GM23338 (cell line): ENCODE measurements at regions not wholly inside any gene's neighbourhood (a gene's known extent, or its start where the extent isn't known, plus 50 kb on each side); places are given as distances from the start of the nearest gene placed in this dataset.

Source experiments
- ATAC-seq: fragments of 200-7000 bp; cut with Tn5 transposase; 3 replicates; pipeline ENCODE4 v1.9.1; 2020
- DNase-seq: peaks from one replicate; pipeline ENCODE4 v3.0.0-alpha.2; 2015; ENCODE audit warnings: low spot score
- H2AFZ ChIP-seq: fragments of 200-600 bp; sonication (generic); 2 replicates; pipeline ENCODE4 v1.8.0; 2016; ENCODE audit warnings: antibody characterized with exemption, mild to moderate bottlenecking, moderate library complexity
- H3F3A ChIP-seq: fragments of 200-600 bp; sonication (generic); replicated peaks from 2 replicates; pipeline ENCODE4 v1.8.0; 2017; ENCODE audit warnings: antibody characterized with exemption, mixed run types, low read depth
- H3K27ac ChIP-seq: fragments of 200-600 bp; sonication (generic); 2 replicates; pipeline ENCODE4 v1.6.1; 2016; ENCODE audit warnings: low read depth
- H3K27me3 ChIP-seq: fragments of 200-600 bp; sonication (generic); 2 replicates; pipeline ENCODE4 v1.8.0; 2016; ENCODE audit warnings: mild to moderate bottlenecking, mixed run types, moderate library complexity; ENCODE audit not compliant: insufficient read depth
- H3K36me3 ChIP-seq: fragments of 200-600 bp; sonication (generic); 2 replicates; pipeline ENCODE4 v1.8.0; 2016; ENCODE audit warnings: mild to moderate bottlenecking; ENCODE audit not compliant: insufficient read depth
- H3K4me1 ChIP-seq: fragments of 200-600 bp; sonication (generic); 2 replicates; pipeline ENCODE4 v1.8.0; 2016; ENCODE audit warnings: mild to moderate bottlenecking, moderate library complexity; ENCODE audit not compliant: insufficient read depth
- H3K4me2 ChIP-seq: fragments of 200-600 bp; sonication (generic); 2 replicates; pipeline ENCODE4 v1.7.1; 2017; ENCODE audit warnings: mixed run types
- H3K4me3 ChIP-seq: fragments of 200-600 bp; sonication (generic); 2 replicates; pipeline ENCODE4 v1.6.1; 2016; ENCODE audit warnings: mixed run types
- H3K79me2 ChIP-seq: fragments of 200-600 bp; sonication (generic); replicated peaks from 2 replicates; pipeline ENCODE4 v1.8.0; 2017; ENCODE audit warnings: mild to moderate bottlenecking; ENCODE audit not compliant: insufficient read depth
- H3K9me2 ChIP-seq: fragments of 200-600 bp; sonication (generic); 2 replicates; pipeline ENCODE4 v1.8.0; 2017; ENCODE audit not compliant: insufficient read depth
- H4K20me1 ChIP-seq: fragments of 200-600 bp; sonication (generic); replicated peaks from 2 replicates; pipeline ENCODE4 v1.8.0; 2017; ENCODE audit warnings: mild to moderate bottlenecking; ENCODE audit not compliant: insufficient read depth
- H3K27ac Mint-ChIP-seq: 2 replicates; pipeline ENCODE4 v1.8.0; 2020; ENCODE audit warnings: inconsistent platforms, mild to moderate bottlenecking, moderate library complexity, mixed read lengths
- H3K27me3 Mint-ChIP-seq: 3 replicates; pipeline ENCODE4 v1.8.0; 2022; ENCODE audit warnings: low read depth, mild to moderate bottlenecking, moderate library complexity, mixed read lengths, inconsistent platforms; ENCODE audit not compliant: insufficient read depth, poor library complexity
- H3K36me3 Mint-ChIP-seq: 3 replicates; pipeline ENCODE4 v1.8.0; 2021; ENCODE audit warnings: low read depth, mild to moderate bottlenecking, inconsistent platforms, moderate library complexity, mixed read lengths
- H3K4me1 Mint-ChIP-seq: 3 replicates; pipeline ENCODE4 v1.8.0; 2020; ENCODE audit warnings: mild to moderate bottlenecking, inconsistent platforms, mixed read lengths
- H3K4me3 Mint-ChIP-seq: 3 replicates; pipeline ENCODE4 v1.8.0; 2021; ENCODE audit warnings: moderate library complexity, mild to moderate bottlenecking, inconsistent platforms, mixed read lengths
- H3K9me3 Mint-ChIP-seq: 3 replicates; pipeline ENCODE4 v1.8.0; 2020; ENCODE audit warnings: moderate library complexity, mild to moderate bottlenecking, inconsistent platforms, mixed read lengths
- EZH2 ChIP-seq: fragments of 200-600 bp; sonication (generic); IDR thresholded peaks from one replicate; pipeline ENCODE4 v1.8.0; 2017; ENCODE audit warnings: antibody characterized with exemption, mild to moderate bottlenecking, low read depth; ENCODE audit not compliant: unreplicated experiment
- JUNB ChIP-seq: IDR thresholded peaks from one replicate; pipeline ENCODE4 v1.6.1; 2016; ENCODE audit warnings: antibody characterized with exemption; ENCODE audit not compliant: unreplicated experiment
- STAT1 ChIP-seq: IDR thresholded peaks from one replicate; pipeline ENCODE4 v1.6.1; 2016; ENCODE audit warnings: antibody characterized with exemption; ENCODE audit not compliant: unreplicated experiment
- ZNF114 ChIP-seq: fragments of 250-450 bp; sonication (Bioruptor Pico); IDR thresholded peaks from 2 replicates; pipeline ENCODE4 v1.5.0; 2020; ENCODE audit warnings: mild to moderate bottlenecking, moderate library complexity
- TF ChIP-seq, protein P1 (sequence below): IDR thresholded peaks from 2 replicates; pipeline ENCODE4 v1.6.1; 2016; ENCODE audit warnings: antibody characterized with exemption
- TF ChIP-seq, protein P2 (sequence below), 2 experiments: fragments of 200-600 bp in 1 of 2; sonication (generic) in 1 of 2; conservative IDR thresholded peaks; 2 replicates each; pipeline versions ENCODE4 v1.5.1 to v1.6.1; 2016 to 2017; ENCODE audit warnings: antibody characterized with exemption in 2 of 2, low read depth in 2 of 2, mild to moderate bottlenecking in 2 of 2, moderate library complexity in 1 of 2
- TF ChIP-seq, protein P3 (sequence below): fragments of 250-450 bp; sonication (Bioruptor Pico); IDR thresholded peaks from 2 replicates; pipeline ENCODE4 v1.5.0; 2020; ENCODE audit warnings: mild to moderate bottlenecking, moderate library complexity

DNA sequence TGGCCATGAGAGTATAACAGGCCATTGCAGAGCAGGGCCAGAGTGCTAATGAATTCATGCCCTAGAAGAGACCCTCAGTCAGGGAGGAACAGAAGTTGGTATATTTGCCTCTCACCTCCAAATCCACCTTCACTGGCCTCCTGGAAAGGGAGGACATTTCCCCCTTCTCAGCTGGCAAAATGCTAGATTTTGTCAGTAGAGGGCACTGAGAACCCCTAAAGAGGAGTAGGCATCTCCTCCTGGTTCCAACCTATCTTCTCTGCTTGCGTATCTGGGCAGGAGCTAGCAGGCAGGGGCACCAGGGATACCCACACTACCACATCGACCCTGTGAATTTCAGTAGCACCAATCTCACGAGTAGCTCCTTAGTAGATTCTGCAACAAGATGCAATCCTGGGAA lies 79.8 kb upstream of the GHITM start:
- Histone ChIP-seq H3K4me1 (0 out of 2 replicates have a peak, but pooled peaks cover 6% of the 10 kb centered on the region), H3F3A (no peaks in the 10 kb centered on the region), H3K79me2 (no peaks in the 10 kb centered on the region), H3K4me2 (no peak overlapping the region), H3K9me2 (no peaks in the 10 kb centered on the region), H2AFZ (no peak overlapping the region), H3K27ac (no peak overlapping the region), H3K36me3 (no peaks in the 10 kb centered on the region), H3K4me3 (no peak overlapping the region), H4K20me1 (no peaks in the 10 kb centered on the region), H3K27me3 (no peaks in the 10 kb centered on the region)
- Mint-ChIP-seq H3K27ac (no peak overlapping the region), H3K36me3 (no peaks in the 10 kb centered on the region), H3K9me3 (no peaks in the 10 kb centered on the region; the same call in 2 of the 3 replicates), H3K4me3 (no peak overlapping the region), H3K27me3 (peaks cover 2% of the 10 kb centered on the region), H3K4me1 (peaks cover 6% of the 10 kb centered on the region; the same call in 2 of the 3 replicates)
- TF ChIP-seq, protein P1, sequence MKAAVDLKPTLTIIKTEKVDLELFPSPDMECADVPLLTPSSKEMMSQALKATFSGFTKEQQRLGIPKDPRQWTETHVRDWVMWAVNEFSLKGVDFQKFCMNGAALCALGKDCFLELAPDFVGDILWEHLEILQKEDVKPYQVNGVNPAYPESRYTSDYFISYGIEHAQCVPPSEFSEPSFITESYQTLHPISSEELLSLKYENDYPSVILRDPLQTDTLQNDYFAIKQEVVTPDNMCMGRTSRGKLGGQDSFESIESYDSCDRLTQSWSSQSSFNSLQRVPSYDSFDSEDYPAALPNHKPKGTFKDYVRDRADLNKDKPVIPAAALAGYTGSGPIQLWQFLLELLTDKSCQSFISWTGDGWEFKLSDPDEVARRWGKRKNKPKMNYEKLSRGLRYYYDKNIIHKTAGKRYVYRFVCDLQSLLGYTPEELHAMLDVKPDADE, result no peak
- TF ChIP-seq, protein P2, sequence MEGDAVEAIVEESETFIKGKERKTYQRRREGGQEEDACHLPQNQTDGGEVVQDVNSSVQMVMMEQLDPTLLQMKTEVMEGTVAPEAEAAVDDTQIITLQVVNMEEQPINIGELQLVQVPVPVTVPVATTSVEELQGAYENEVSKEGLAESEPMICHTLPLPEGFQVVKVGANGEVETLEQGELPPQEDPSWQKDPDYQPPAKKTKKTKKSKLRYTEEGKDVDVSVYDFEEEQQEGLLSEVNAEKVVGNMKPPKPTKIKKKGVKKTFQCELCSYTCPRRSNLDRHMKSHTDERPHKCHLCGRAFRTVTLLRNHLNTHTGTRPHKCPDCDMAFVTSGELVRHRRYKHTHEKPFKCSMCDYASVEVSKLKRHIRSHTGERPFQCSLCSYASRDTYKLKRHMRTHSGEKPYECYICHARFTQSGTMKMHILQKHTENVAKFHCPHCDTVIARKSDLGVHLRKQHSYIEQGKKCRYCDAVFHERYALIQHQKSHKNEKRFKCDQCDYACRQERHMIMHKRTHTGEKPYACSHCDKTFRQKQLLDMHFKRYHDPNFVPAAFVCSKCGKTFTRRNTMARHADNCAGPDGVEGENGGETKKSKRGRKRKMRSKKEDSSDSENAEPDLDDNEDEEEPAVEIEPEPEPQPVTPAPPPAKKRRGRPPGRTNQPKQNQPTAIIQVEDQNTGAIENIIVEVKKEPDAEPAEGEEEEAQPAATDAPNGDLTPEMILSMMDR (conservative IDR thresholded peaks at IDR 0.05; ENCODE audit: low read depth in 2 of 2), result peak; percentile 15 to 51; a peak in 2 of 4 replicates
- ATAC-seq (0 out of 3 replicates have a peak, but pooled peaks have one; percentile 26), DNase-seq (peak; percentile 19)

DNA sequence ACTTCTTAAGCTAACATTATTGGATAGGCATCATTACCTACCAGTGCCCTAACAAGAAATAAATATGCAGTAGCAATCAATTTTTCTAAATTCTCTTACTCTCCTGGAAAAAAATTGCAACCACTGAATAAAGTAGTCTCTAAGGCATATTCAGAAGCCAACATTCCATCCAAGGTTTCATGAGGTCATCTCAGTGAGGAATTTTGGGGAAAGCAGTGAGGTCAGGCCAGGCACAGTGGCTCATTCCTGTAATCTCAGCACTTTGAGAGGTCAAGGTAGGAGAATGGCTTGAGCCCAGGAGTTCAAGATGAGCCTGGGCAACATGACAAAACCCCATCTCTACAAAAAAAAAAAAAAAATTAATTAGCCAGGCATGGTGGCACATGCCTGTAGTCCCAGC lies 75.9 kb upstream of the GHITM start:
- ATAC-seq, result no peak
- H3K4me1 ChIP-seq, result 0 out of 2 replicates have a peak, but pooled peaks cover 5% of the 10 kb centered on the region
- no peaks in the 10 kb centered on the region for H4K20me1 ChIP-seq
- no peaks in the 10 kb centered on the region for H3K36me3 Mint-ChIP-seq
- H3K79me2 ChIP-seq, result no peaks in the 10 kb centered on the region
- no peak overlapping the region for H2AFZ ChIP-seq
- no peak overlapping the region for H3K4me3 Mint-ChIP-seq
- peaks cover 3% of the 10 kb centered on the region; the same call in 2 of the 3 replicates for H3K4me1 Mint-ChIP-seq
- H3K27ac ChIP-seq, result no peak overlapping the region
- H3K4me3 ChIP-seq, result no peak overlapping the region
- no peak for DNase-seq
- H3K4me2 ChIP-seq, result no peak overlapping the region
- H3K9me3 Mint-ChIP-seq, result no peaks in the 10 kb centered on the region
- TF ChIP-seq EZH2 (no peak), JUNB (no peak), ZNF114 (CRISPR knock-in tag) (no peak), STAT1 (no peak)
- TF ChIP-seq, protein P3, sequence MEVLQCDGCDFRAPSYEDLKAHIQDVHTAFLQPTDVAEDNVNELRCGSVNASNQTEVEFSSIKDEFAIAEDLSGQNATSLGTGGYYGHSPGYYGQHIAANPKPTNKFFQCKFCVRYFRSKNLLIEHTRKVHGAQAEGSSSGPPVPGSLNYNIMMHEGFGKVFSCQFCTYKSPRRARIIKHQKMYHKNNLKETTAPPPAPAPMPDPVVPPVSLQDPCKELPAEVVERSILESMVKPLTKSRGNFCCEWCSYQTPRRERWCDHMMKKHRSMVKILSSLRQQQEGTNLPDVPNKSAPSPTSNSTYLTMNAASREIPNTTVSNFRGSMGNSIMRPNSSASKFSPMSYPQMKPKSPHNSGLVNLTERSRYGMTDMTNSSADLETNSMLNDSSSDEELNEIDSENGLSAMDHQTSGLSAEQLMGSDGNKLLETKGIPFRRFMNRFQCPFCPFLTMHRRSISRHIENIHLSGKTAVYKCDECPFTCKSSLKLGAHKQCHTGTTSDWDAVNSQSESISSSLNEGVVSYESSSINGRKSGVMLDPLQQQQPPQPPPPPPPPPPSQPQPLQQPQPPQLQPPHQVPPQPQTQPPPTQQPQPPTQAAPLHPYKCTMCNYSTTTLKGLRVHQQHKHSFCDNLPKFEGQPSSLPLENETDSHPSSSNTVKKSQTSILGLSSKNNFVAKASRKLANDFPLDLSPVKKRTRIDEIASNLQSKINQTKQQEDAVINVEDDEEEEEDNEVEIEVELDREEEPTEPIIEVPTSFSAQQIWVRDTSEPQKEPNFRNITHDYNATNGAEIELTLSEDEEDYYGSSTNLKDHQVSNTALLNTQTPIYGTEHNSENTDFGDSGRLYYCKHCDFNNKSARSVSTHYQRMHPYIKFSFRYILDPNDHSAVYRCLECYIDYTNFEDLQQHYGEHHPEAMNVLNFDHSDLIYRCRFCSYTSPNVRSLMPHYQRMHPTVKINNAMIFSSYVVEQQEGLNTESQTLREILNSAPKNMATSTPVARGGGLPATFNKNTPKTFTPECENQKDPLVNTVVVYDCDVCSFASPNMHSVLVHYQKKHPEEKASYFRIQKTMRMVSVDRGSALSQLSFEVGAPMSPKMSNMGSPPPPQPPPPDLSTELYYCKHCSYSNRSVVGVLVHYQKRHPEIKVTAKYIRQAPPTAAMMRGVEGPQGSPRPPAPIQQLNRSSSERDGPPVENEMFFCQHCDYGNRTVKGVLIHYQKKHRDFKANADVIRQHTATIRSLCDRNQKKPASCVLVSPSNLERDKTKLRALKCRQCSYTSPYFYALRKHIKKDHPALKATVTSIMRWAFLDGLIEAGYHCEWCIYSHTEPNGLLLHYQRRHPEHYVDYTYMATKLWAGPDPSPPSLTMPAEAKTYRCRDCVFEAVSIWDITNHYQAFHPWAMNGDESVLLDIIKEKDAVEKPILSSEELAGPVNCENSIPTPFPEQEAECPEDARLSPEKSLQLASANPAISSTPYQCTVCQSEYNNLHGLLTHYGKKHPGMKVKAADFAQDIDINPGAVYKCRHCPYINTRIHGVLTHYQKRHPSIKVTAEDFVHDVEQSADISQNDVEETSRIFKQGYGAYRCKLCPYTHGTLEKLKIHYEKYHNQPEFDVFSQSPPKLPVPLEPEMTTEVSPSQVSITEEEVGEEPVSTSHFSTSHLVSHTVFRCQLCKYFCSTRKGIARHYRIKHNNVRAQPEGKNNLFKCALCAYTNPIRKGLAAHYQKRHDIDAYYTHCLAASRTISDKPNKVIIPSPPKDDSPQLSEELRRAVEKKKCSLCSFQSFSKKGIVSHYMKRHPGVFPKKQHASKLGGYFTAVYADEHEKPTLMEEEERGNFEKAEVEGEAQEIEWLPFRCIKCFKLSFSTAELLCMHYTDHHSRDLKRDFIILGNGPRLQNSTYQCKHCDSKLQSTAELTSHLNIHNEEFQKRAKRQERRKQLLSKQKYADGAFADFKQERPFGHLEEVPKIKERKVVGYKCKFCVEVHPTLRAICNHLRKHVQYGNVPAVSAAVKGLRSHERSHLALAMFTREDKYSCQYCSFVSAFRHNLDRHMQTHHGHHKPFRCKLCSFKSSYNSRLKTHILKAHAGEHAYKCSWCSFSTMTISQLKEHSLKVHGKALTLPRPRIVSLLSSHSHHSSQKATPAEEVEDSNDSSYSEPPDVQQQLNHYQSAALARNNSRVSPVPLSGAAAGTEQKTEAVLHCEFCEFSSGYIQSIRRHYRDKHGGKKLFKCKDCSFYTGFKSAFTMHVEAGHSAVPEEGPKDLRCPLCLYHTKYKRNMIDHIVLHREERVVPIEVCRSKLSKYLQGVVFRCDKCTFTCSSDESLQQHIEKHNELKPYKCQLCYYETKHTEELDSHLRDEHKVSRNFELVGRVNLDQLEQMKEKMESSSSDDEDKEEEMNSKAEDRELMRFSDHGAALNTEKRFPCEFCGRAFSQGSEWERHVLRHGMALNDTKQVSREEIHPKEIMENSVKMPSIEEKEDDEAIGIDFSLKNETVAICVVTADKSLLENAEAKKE (CRISPR knock-in tag), result no peak
- TF ChIP-seq, protein P1, result no peak
- peaks cover 3% of the 10 kb centered on the region for H3K27me3 Mint-ChIP-seq
- no peaks in the 10 kb centered on the region for H3K9me2 ChIP-seq
- no peaks in the 10 kb centered on the region for H3K36me3 ChIP-seq
- H3K27ac Mint-ChIP-seq, result no peak overlapping the region
- no peaks in the 10 kb centered on the region for H3K27me3 ChIP-seq
- H3F3A ChIP-seq, result no peaks in the 10 kb centered on the region
